ENCODE measurements at regions not wholly inside any gene's neighbourhood (a gene's known extent, or its start where the extent isn't known, plus 50 kb on each side); places are given as distances from the start of the nearest gene placed in this dataset.
"Not testable (repeated sequence)": the region's sequence is repeated elsewhere in the genome, so short reads cannot be mapped to it uniquely, and the experiment has no call there.

- no peak overlapping the region for H3K27ac ChIP-seq
- TF ChIP-seq, protein P1, sequence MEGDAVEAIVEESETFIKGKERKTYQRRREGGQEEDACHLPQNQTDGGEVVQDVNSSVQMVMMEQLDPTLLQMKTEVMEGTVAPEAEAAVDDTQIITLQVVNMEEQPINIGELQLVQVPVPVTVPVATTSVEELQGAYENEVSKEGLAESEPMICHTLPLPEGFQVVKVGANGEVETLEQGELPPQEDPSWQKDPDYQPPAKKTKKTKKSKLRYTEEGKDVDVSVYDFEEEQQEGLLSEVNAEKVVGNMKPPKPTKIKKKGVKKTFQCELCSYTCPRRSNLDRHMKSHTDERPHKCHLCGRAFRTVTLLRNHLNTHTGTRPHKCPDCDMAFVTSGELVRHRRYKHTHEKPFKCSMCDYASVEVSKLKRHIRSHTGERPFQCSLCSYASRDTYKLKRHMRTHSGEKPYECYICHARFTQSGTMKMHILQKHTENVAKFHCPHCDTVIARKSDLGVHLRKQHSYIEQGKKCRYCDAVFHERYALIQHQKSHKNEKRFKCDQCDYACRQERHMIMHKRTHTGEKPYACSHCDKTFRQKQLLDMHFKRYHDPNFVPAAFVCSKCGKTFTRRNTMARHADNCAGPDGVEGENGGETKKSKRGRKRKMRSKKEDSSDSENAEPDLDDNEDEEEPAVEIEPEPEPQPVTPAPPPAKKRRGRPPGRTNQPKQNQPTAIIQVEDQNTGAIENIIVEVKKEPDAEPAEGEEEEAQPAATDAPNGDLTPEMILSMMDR (IDR thresholded peaks at IDR 0.05) = no peak
- no peak for TF ChIP-seq POLR2A (IDR thresholded peaks at IDR 0.05)
- H3K9me3 ChIP-seq = no peaks in the 10 kb centered on the region
- 58 to 70% methylated on average over 2 of the region's 2 CpGs for WGBS, 2 donors
- no peak overlapping the region for H3K4me3 ChIP-seq
- no peaks in the 10 kb centered on the region for H3K27me3 ChIP-seq
- H3K36me3 ChIP-seq = no peaks in the 10 kb centered on the region
- intact Hi-C loops (cut with DNase I) = no loop called here
- H3K4me1 ChIP-seq = no peaks in the 10 kb centered on the region
- no peak for DNase-seq
Measured at GRCh38 chr5:23991406-23991805, 484.0 kb downstream of the PRDM9 start.

- no peaks in the 10 kb centered on the region for H3K4me1 ChIP-seq
- DNase-seq = no peak
- no peak for TF ChIP-seq POLR2A (IDR thresholded peaks at IDR 0.05)
- TF ChIP-seq, protein P1 (IDR thresholded peaks at IDR 0.05) = no peak
- H3K36me3 ChIP-seq = no peaks in the 10 kb centered on the region
- intact Hi-C loops (cut with DNase I) = no loop called here
- H3K27ac ChIP-seq = no peak overlapping the region
- no peak overlapping the region for H3K4me3 ChIP-seq
- 60 to 78% methylated on average over 4 of the region's 4 CpGs for WGBS, 2 donors
- no peaks in the 10 kb centered on the region for H3K27me3 ChIP-seq
- H3K9me3 ChIP-seq = peaks cover 0 to 7% (median 0%) of the 10 kb centered on the region in 3 donors
Measured at GRCh38 chr5:23994581-23995370, 487.4 kb downstream of the PRDM9 start.

- Histone ChIP-seq H3K9me3 (peaks cover 0 to 8% (median 0%) of the 10 kb centered on the region in 3 donors), H3K27me3 (no peaks in the 10 kb centered on the region), H3K4me1 (no peaks in the 10 kb centered on the region), H3K36me3 (no peaks in the 10 kb centered on the region), H3K27ac (no peak overlapping the region), H3K4me3 (no peak overlapping the region)
- 51 to 52% methylated on average over 5 of the region's 5 CpGs for WGBS, 2 donors
- no peak for DNase-seq
- intact Hi-C loops (cut with DNase I) = no loop called here
- no peak for TF ChIP-seq POLR2A (IDR thresholded peaks at IDR 0.05)
- TF ChIP-seq, protein P1 (IDR thresholded peaks at IDR 0.05) = no peak
Measured at GRCh38 chr5:23996525-23996924, 489.1 kb downstream of the PRDM9 start.

DNA sequence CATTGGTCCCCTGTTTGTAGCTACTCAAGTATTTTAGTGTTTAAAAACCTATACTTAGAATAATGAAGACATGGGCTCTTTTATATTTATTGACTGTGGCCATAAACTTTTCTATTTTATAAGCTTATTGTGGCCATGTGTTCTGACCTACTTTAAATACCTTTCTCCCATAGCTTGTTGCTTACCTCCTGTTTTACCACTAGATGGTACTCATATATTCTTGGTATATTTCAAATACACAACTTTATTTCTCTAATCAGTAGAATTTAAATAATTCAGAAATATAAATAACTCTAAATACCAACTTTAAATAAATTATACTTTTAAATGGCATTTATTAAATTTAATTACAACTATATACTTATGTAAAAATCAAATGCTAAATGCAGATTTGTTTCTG lies 498.0 kb downstream of the PRDM9 start:
- no peaks in the 10 kb centered on the region for H3K4me1 ChIP-seq
- no peaks in the 10 kb centered on the region for H3K9me3 ChIP-seq
- no peaks in the 10 kb centered on the region for H3K36me3 ChIP-seq
- DNase-seq = no peak
- no peaks in the 10 kb centered on the region for H3K27me3 ChIP-seq
- H3K4me3 ChIP-seq = no peak overlapping the region
- TF ChIP-seq, protein P1 (IDR thresholded peaks at IDR 0.05) = no peak
- TF ChIP-seq POLR2A (IDR thresholded peaks at IDR 0.05) = no peak
- no peak overlapping the region for H3K27ac ChIP-seq
- intact Hi-C loops (cut with DNase I) = no loop called here

- H3K27ac ChIP-seq; H3K36me3 ChIP-seq; DNase-seq; intact Hi-C loops (cut with DNase I); H3K4me3 ChIP-seq; H3K4me1 ChIP-seq; H3K27me3 ChIP-seq: not testable (repeated sequence)
- peaks cover 0 to 12% (median 2%) of the 10 kb centered on the region in 3 donors for H3K9me3 ChIP-seq
- WGBS, 2 donors = 86 to 89% methylated on average over 5 to 7 of the region's 10 CpGs
Measured at GRCh38 chr5:24017710-24018109, 510.3 kb downstream of the PRDM9 start.

GRCh38 chr5:24026288-24026687 lies 518.9 kb downstream of the PRDM9 start:
- Histone ChIP-seq H3K4me1 (no peaks in the 10 kb centered on the region), H3K36me3 (no peaks in the 10 kb centered on the region), H3K27me3 (no peaks in the 10 kb centered on the region), H3K27ac (no peak overlapping the region), H3K9me3 (peaks cover 0 to 18% (median 0%) of the 10 kb centered on the region in 3 donors), H3K4me3 (no peak overlapping the region)
- intact Hi-C loops (cut with DNase I) = no loop called here
- TF ChIP-seq, protein P1 (IDR thresholded peaks at IDR 0.05) = no peak
- no peak for DNase-seq
